ENCODE measurements at regions not wholly inside any gene's neighbourhood (a gene's known extent, or its start where the extent isn't known, plus 50 kb on each side); places are given as distances from the start of the nearest gene placed in this dataset.

DNA sequence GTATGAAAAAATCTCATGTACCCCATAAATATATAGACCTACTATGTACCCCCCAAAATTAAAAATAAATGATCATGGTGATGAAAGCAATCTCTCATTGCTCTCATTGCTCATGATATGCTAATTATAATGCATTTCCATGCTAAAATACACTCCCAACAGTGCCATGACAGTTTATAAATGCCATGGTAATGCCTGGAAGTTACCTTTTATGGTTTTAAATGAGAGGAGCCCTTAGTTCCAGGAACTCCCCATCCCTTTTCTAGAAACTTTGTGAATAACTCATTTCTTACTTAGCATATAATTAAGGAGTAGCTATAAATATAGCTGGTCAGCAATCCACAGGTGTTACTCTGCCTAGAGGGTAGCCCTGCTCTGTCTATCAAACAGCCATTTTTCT lies 166.1 kb upstream of the RGS18 start:
- TF ChIP-seq POLR2A (IDR thresholded peaks at IDR 0.05) (no peak), POLR2AphosphoS5 (IDR thresholded peaks at IDR 0.05; ENCODE audit: insufficient read depth in 1 of 2, low read depth in 1 of 2) (no peak)
- TF ChIP-seq, protein P1, sequence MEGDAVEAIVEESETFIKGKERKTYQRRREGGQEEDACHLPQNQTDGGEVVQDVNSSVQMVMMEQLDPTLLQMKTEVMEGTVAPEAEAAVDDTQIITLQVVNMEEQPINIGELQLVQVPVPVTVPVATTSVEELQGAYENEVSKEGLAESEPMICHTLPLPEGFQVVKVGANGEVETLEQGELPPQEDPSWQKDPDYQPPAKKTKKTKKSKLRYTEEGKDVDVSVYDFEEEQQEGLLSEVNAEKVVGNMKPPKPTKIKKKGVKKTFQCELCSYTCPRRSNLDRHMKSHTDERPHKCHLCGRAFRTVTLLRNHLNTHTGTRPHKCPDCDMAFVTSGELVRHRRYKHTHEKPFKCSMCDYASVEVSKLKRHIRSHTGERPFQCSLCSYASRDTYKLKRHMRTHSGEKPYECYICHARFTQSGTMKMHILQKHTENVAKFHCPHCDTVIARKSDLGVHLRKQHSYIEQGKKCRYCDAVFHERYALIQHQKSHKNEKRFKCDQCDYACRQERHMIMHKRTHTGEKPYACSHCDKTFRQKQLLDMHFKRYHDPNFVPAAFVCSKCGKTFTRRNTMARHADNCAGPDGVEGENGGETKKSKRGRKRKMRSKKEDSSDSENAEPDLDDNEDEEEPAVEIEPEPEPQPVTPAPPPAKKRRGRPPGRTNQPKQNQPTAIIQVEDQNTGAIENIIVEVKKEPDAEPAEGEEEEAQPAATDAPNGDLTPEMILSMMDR (IDR thresholded peaks at IDR 0.05), result no peak
- intact Hi-C loops (cut with DNase I), result no loop called here

DNA sequence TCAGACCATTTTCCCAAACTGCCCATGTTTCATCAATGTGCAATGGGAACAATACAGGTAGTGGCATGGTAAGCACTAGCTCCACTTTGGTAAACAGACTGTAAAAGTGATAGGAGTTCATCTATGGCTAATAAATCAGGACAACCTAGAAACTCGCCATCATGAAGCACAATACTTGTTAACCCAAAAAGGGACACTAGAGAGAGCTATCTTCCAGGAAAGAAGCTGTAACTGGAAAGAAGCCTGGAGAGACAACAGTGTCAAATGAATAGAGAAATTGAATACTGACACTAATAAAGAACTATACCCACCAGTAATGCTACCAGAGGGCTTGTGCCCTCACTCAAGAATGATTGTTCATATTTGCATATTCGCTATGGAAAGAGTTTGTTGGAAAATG lies 164.7 kb upstream of the RGS18 start:
- no peaks in the 10 kb centered on the region for H3K27me3 ChIP-seq
- intact Hi-C loops (cut with DNase I), result no loop called here
- TF ChIP-seq POLR2AphosphoS5 (IDR thresholded peaks at IDR 0.05; ENCODE audit: insufficient read depth in 1 of 2, low read depth in 1 of 2), result no peak

More for the DNA sequence above, 166.1 kb upstream of the RGS18 start:
- no peak overlapping the region for H3K4me3 ChIP-seq
- no peaks in the 10 kb centered on the region for H3K9me3 ChIP-seq
- H3K4me1 ChIP-seq, result no peaks in the 10 kb centered on the region
- DNase-seq (ENCODE audit: extremely low spot score in 2 of 2), result no peak
- no peaks in the 10 kb centered on the region for H3K36me3 ChIP-seq
- no peak overlapping the region for H3K27ac ChIP-seq
- H3K27me3 ChIP-seq, result no peaks in the 10 kb centered on the region

GRCh38 chr1:192002063-192002462 lies 156.2 kb upstream of the RGS18 start:
- no peak for TF ChIP-seq POLR2AphosphoS5 (IDR thresholded peaks at IDR 0.05; ENCODE audit: insufficient read depth in 1 of 2, low read depth in 1 of 2)
- no peak for TF ChIP-seq POLR2A (IDR thresholded peaks at IDR 0.05)
- TF ChIP-seq, protein P1 (IDR thresholded peaks at IDR 0.05), result no peak
- intact Hi-C loops (cut with DNase I), result no loop called here
- H3K27me3 ChIP-seq, result no peaks in the 10 kb centered on the region

More for the DNA sequence above, 164.7 kb upstream of the RGS18 start:
- H3K9me3 ChIP-seq, result no peaks in the 10 kb centered on the region
- DNase-seq (ENCODE audit: extremely low spot score in 2 of 2), result no peak
- H3K36me3 ChIP-seq, result no peaks in the 10 kb centered on the region
- no peak overlapping the region for H3K27ac ChIP-seq
- H3K4me1 ChIP-seq, result no peaks in the 10 kb centered on the region
- no peak overlapping the region for H3K4me3 ChIP-seq

GRCh38 chr1:192003295-192004077 lies 154.8 kb upstream of the RGS18 start:
- no peaks in the 10 kb centered on the region for H3K36me3 ChIP-seq
- H3K4me3 ChIP-seq, result no peak overlapping the region
- no peak for DNase-seq (ENCODE audit: extremely low spot score in 2 of 2)
- no peaks in the 10 kb centered on the region for H3K4me1 ChIP-seq
- intact Hi-C loops (cut with DNase I), result no loop called here
- H3K27ac ChIP-seq, result no peak overlapping the region
- no peaks in the 10 kb centered on the region for H3K9me3 ChIP-seq
- TF ChIP-seq, protein P1 (IDR thresholded peaks at IDR 0.05), result no peak
- TF ChIP-seq POLR2A (IDR thresholded peaks at IDR 0.05) (no peak), POLR2AphosphoS5 (IDR thresholded peaks at IDR 0.05; ENCODE audit: insufficient read depth in 1 of 2, low read depth in 1 of 2) (no peak)
- H3K27me3 ChIP-seq, result no peaks in the 10 kb centered on the region

More at GRCh38 chr1:192002063-192002462, 156.2 kb upstream of the RGS18 start:
- Histone ChIP-seq H3K9me3 (no peaks in the 10 kb centered on the region), H3K4me3 (no peak overlapping the region), H3K27ac (no peak overlapping the region), H3K4me1 (no peaks in the 10 kb centered on the region), H3K36me3 (no peaks in the 10 kb centered on the region)
- no peak for DNase-seq (ENCODE audit: extremely low spot score in 2 of 2)

GRCh38 chr1:192005976-192006375 lies 152.3 kb upstream of the RGS18 start:
- no peak for DNase-seq (ENCODE audit: extremely low spot score in 2 of 2)
- H3K4me3 ChIP-seq, result no peak overlapping the region
- H3K36me3 ChIP-seq, result no peaks in the 10 kb centered on the region
- H3K4me1 ChIP-seq, result no peaks in the 10 kb centered on the region
- intact Hi-C loops (cut with DNase I), result no loop called here
- TF ChIP-seq POLR2AphosphoS5 (IDR thresholded peaks at IDR 0.05; ENCODE audit: insufficient read depth in 1 of 2, low read depth in 1 of 2), result no peak
- no peak for TF ChIP-seq POLR2A (IDR thresholded peaks at IDR 0.05)
- TF ChIP-seq, protein P1 (IDR thresholded peaks at IDR 0.05), result no peak
- no peaks in the 10 kb centered on the region for H3K9me3 ChIP-seq
- no peak overlapping the region for H3K27ac ChIP-seq
- no peaks in the 10 kb centered on the region for H3K27me3 ChIP-seq

Data from vagina (tissue), 2 donors.